ENCODE measurements at regions not wholly inside any gene's neighbourhood (a gene's known extent, or its start where the extent isn't known, plus 50 kb on each side); places are given as distances from the start of the nearest gene placed in this dataset.
A peak's percentile ranks its signal among the peaks of the same experiment; 100 is the strongest.

DNA sequence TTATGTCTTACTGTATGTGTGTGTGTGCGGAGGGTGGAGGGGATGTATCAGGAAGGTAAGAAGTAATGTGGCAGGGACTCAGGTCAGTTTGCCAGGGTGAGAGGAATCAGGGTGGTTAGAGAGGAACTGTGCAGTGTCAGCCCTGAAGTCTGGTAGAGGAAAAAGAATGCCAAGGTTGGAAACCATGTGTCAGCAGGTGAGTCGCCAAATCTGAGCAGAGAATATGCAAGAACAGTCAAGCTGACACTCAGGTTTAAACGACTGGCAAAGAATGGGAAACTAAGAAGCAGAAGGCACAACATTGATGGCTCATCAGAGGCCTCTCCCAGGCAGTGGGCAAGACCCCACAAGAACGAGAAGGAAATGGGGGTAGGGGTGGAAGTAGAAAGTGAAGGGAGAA lies 107.5 kb upstream of the TBX18 start (continued):
- TF ChIP-seq, protein P1, sequence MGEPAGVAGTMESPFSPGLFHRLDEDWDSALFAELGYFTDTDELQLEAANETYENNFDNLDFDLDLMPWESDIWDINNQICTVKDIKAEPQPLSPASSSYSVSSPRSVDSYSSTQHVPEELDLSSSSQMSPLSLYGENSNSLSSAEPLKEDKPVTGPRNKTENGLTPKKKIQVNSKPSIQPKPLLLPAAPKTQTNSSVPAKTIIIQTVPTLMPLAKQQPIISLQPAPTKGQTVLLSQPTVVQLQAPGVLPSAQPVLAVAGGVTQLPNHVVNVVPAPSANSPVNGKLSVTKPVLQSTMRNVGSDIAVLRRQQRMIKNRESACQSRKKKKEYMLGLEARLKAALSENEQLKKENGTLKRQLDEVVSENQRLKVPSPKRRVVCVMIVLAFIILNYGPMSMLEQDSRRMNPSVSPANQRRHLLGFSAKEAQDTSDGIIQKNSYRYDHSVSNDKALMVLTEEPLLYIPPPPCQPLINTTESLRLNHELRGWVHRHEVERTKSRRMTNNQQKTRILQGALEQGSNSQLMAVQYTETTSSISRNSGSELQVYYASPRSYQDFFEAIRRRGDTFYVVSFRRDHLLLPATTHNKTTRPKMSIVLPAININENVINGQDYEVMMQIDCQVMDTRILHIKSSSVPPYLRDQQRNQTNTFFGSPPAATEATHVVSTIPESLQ (CRISPR knock-in tag; IDR thresholded peaks at IDR 0.05), result no peak
- TF ChIP-seq IRF1 (CRISPR knock-in tag; IDR thresholded peaks at IDR 0.05) (no peak), ATF3 (CRISPR knock-in tag; conservative IDR thresholded peaks at IDR 0.05) (no peak), PRRX2 (CRISPR knock-in tag; IDR thresholded peaks at IDR 0.05) (no peak)
- TF ChIP-seq, protein P2, sequence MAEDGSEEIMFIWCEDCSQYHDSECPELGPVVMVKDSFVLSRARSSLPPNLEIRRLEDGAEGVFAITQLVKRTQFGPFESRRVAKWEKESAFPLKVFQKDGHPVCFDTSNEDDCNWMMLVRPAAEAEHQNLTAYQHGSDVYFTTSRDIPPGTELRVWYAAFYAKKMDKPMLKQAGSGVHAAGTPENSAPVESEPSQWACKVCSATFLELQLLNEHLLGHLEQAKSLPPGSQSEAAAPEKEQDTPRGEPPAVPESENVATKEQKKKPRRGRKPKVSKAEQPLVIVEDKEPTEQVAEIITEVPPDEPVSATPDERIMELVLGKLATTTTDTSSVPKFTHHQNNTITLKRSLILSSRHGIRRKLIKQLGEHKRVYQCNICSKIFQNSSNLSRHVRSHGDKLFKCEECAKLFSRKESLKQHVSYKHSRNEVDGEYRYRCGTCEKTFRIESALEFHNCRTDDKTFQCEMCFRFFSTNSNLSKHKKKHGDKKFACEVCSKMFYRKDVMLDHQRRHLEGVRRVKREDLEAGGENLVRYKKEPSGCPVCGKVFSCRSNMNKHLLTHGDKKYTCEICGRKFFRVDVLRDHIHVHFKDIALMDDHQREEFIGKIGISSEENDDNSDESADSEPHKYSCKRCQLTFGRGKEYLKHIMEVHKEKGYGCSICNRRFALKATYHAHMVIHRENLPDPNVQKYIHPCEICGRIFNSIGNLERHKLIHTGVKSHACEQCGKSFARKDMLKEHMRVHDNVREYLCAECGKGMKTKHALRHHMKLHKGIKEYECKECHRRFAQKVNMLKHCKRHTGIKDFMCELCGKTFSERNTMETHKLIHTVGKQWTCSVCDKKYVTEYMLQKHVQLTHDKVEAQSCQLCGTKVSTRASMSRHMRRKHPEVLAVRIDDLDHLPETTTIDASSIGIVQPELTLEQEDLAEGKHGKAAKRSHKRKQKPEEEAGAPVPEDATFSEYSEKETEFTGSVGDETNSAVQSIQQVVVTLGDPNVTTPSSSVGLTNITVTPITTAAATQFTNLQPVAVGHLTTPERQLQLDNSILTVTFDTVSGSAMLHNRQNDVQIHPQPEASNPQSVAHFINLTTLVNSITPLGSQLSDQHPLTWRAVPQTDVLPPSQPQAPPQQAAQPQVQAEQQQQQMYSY (CRISPR knock-in tag; IDR thresholded peaks at IDR 0.05), result no peak

DNA sequence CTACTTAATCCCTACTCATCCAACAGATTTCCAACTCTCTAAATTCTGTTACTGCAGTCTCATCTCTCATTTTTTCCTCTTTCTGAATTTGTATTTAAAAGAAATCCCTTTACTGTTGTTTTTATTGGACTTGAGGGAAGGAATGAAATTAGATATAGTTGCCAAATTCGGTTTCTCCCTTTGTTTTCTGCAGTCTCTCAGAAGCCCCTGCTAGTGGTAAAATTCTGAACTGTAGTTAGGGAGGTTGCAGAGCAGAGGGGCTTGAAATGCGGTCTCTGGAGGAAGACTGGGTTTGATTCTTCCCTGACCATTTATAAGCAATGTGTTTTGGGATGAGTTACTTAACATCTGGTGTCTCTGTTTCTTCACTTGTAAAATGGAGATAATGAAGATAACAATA lies 106.3 kb upstream of the TBX18 start:
- DNase-seq (ENCODE audit: low spot score), result no peak
- Mint-ChIP-seq H3K4me3 (no peak overlapping the region), H3K9me3 (no peaks in the 10 kb centered on the region), H3K27ac (no peak overlapping the region), H3K4me1 (no peaks in the 10 kb centered on the region), H3K36me3 (no peaks in the 10 kb centered on the region), H3K27me3 (ENCODE audit: low read depth) (no peaks in the 10 kb centered on the region)
- peak; percentile 78 for ATAC-seq
- TF ChIP-seq CREM (CRISPR knock-in tag; IDR thresholded peaks at IDR 0.05) (no peak), ZNF232 (CRISPR knock-in tag; IDR thresholded peaks at IDR 0.05) (no peak), EMX1 (CRISPR knock-in tag; IDR thresholded peaks at IDR 0.05) (no peak), ZBTB21 (CRISPR knock-in tag; IDR thresholded peaks at IDR 0.05; ENCODE audit: borderline replicate concordance) (no peak), PRRX2 (CRISPR knock-in tag; IDR thresholded peaks at IDR 0.05) (no peak), ZNF219 (CRISPR knock-in tag; IDR thresholded peaks at IDR 0.05; ENCODE audit: borderline replicate concordance) (no peak), CDX4 (CRISPR knock-in tag; IDR thresholded peaks at IDR 0.05; ENCODE audit: borderline replicate concordance) (no peak), ETV6 (CRISPR knock-in tag; IDR thresholded peaks at IDR 0.05) (no peak), JAZF1 (CRISPR knock-in tag; IDR thresholded peaks at IDR 0.05) (no peak), ATF2 (CRISPR knock-in tag; IDR thresholded peaks at IDR 0.05; ENCODE audit: borderline replicate concordance, low read depth) (no peak)
- TF ChIP-seq, protein P3, sequence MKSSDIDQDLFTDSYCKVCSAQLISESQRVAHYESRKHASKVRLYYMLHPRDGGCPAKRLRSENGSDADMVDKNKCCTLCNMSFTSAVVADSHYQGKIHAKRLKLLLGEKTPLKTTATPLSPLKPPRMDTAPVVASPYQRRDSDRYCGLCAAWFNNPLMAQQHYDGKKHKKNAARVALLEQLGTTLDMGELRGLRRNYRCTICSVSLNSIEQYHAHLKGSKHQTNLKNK (CRISPR knock-in tag; IDR thresholded peaks at IDR 0.05), result no peak
- TF ChIP-seq, protein P2 (CRISPR knock-in tag; IDR thresholded peaks at IDR 0.05), result no peak
- TF ChIP-seq, protein P4, sequence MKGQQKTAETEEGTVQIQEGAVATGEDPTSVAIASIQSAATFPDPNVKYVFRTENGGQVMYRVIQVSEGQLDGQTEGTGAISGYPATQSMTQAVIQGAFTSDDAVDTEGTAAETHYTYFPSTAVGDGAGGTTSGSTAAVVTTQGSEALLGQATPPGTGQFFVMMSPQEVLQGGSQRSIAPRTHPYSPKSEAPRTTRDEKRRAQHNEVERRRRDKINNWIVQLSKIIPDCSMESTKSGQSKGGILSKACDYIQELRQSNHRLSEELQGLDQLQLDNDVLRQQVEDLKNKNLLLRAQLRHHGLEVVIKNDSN (CRISPR knock-in tag; IDR thresholded peaks at IDR 0.05), result no peak
- ChIA-PET CTCF (no interaction called here), POLR2A (no interaction called here)

Measured in WTC11 (cell line).